Left ventricle myocardium superior (tissue), 1 donor: ENCODE measurements at regions not wholly inside any gene's neighbourhood (a gene's known extent, or its start where the extent isn't known, plus 50 kb on each side); places are given as distances from the start of the nearest gene placed in this dataset.
"Not testable (repeated sequence)": the region's sequence is repeated elsewhere in the genome, so short reads cannot be mapped to it uniquely, and the experiment has no call there.

Source experiments
- ATAC-seq: fragments of 200-7000 bp; cut with Tn5 transposase; one replicate; pipeline ENCODE4 v1.9.1; 2020; ENCODE audit warnings: mild to moderate bottlenecking, moderate library complexity
- DNase-seq: peaks from one replicate; pipeline ENCODE4 v3.0.0-alpha.2; 2020
- intact Hi-C: fragments of 100-400 bp; cut with micrococcal nuclease; formaldehyde crosslinking; loops from one replicate; pipeline ENCODE4 v1.11.0; 2022
- donor health status: DM: no; HTN: yes; CAD: no; lungs with severe emphysema.

- intact Hi-C loops = no loop called here
- DNase-seq = no peak
- ATAC-seq = no peak
Measured at GRCh38 chr6:9155836-9156235, 720.5 kb upstream of the SLC35B3 start.

- ATAC-seq (no peak), DNase-seq (no peak)
- intact Hi-C loops = no loop called here
Measured at GRCh38 chr6:9143140-9143539, 707.8 kb upstream of the SLC35B3 start.

- intact Hi-C loops = no loop called here
- ATAC-seq = no peak
- no peak for DNase-seq
Measured at GRCh38 chr6:9140951-9141460, 705.7 kb upstream of the SLC35B3 start.

- no peak for DNase-seq
- intact Hi-C loops = no loop called here
- ATAC-seq = no peak
Measured at GRCh38 chr6:9140172-9140571, 704.8 kb upstream of the SLC35B3 start.

GRCh38 chr6:9139746-9140145 lies 704.4 kb upstream of the SLC35B3 start:
- no peak for DNase-seq
- ATAC-seq = no peak
- intact Hi-C loops = no loop called here

GRCh38 chr6:9138936-9139335 lies 703.6 kb upstream of the SLC35B3 start:
- DNase-seq (no peak), ATAC-seq (no peak)
- intact Hi-C loops = no loop called here

- ATAC-seq (no peak), DNase-seq (no peak)
- intact Hi-C loops = no loop called here
Measured at GRCh38 chr6:9136141-9136822, 700.9 kb upstream of the SLC35B3 start.

- DNase-seq = no peak
- ATAC-seq = no peak
- intact Hi-C loops = no loop called here
Measured at GRCh38 chr6:9131616-9132015, 696.3 kb upstream of the SLC35B3 start.

GRCh38 chr6:9131201-9131600 lies 695.9 kb upstream of the SLC35B3 start:
- intact Hi-C loops = no loop called here
- no peak for ATAC-seq

GRCh38 chr6:9128970-9129369 lies 693.6 kb upstream of the SLC35B3 start:
- ATAC-seq = no peak
- intact Hi-C loops = no loop called here
- no peak for DNase-seq

More at GRCh38 chr6:9131201-9131600, 695.9 kb upstream of the SLC35B3 start:
- no peak for DNase-seq

- ATAC-seq = no peak
- no peak for DNase-seq
- intact Hi-C loops = no loop called here
Measured at GRCh38 chr6:9126878-9127560, 691.7 kb upstream of the SLC35B3 start.

- intact Hi-C loops, DNase-seq, ATAC-seq: not testable (repeated sequence)
Measured at GRCh38 chr6:9126034-9126433, 690.7 kb upstream of the SLC35B3 start.

- DNase-seq = no peak
- intact Hi-C loops = no loop called here
- ATAC-seq = no peak
Measured at GRCh38 chr6:9121549-9121948, 686.2 kb upstream of the SLC35B3 start.

GRCh38 chr6:9116026-9116425 lies 680.7 kb upstream of the SLC35B3 start:
- ATAC-seq (no peak), DNase-seq (no peak)
- intact Hi-C loops = no loop called here

- intact Hi-C loops = no loop called here
- ATAC-seq = no peak
- DNase-seq = no peak
Measured at GRCh38 chr6:9112544-9112943, 677.2 kb upstream of the SLC35B3 start.

GRCh38 chr6:9103876-9104521 lies 668.7 kb upstream of the SLC35B3 start:
- intact Hi-C loops = no loop called here
- DNase-seq (no peak), ATAC-seq (no peak)

- ATAC-seq (no peak), DNase-seq (no peak)
- intact Hi-C loops = no loop called here
Measured at GRCh38 chr6:9101920-9102319, 666.6 kb upstream of the SLC35B3 start.

GRCh38 chr6:9100869-9101580 lies 665.7 kb upstream of the SLC35B3 start:
- intact Hi-C loops = no loop called here
- ATAC-seq (no peak), DNase-seq (no peak)

- ATAC-seq (no peak), DNase-seq (no peak)
- intact Hi-C loops = no loop called here
Measured at GRCh38 chr6:9095729-9096128, 660.4 kb upstream of the SLC35B3 start.

GRCh38 chr6:9095137-9095536 lies 659.8 kb upstream of the SLC35B3 start:
- ATAC-seq (no peak), DNase-seq (no peak)
- intact Hi-C loops = no loop called here
